ENCODE measurements at regions not wholly inside any gene's neighbourhood (a gene's known extent, or its start where the extent isn't known, plus 50 kb on each side); places are given as distances from the start of the nearest gene placed in this dataset.

GRCh38 chr13:50441130-50441529 is 402.4 kb downstream of the DLEU7 start:
- no peak overlapping the region for H3K4me3 ChIP-seq
- H3K27me3 ChIP-seq (replicated peaks; ENCODE audit: insufficient read depth), result no peaks in the 10 kb centered on the region
- DNase-seq (ENCODE audit: low spot score), result no peak
- H3K9me3 ChIP-seq, result no peaks in the 10 kb centered on the region
- no peaks in the 10 kb centered on the region for H3K36me3 ChIP-seq
- intact Hi-C loops (cut with DNase I), result no loop called here
- no peak overlapping the region for H3K27ac ChIP-seq
- 92% methylated on average over 1 of the region's 1 CpG for WGBS
- no peak for TF ChIP-seq POLR2A (IDR thresholded peaks at IDR 0.05)
- no peak for TF ChIP-seq POLR2AphosphoS5 (IDR thresholded peaks at IDR 0.05)
- TF ChIP-seq CTCF (IDR thresholded peaks at IDR 0.05), result no peak
- no peaks in the 10 kb centered on the region for H3K4me1 ChIP-seq (replicated peaks)

- no peak overlapping the region for H3K27ac ChIP-seq
- no peaks in the 10 kb centered on the region for H3K36me3 ChIP-seq
- H3K4me3 ChIP-seq, result no peak overlapping the region
- no peaks in the 10 kb centered on the region for H3K9me3 ChIP-seq
- H3K4me1 ChIP-seq (replicated peaks), result no peaks in the 10 kb centered on the region
- TF ChIP-seq POLR2AphosphoS5 (IDR thresholded peaks at IDR 0.05) (no peak), POLR2A (IDR thresholded peaks at IDR 0.05) (no peak), CTCF (IDR thresholded peaks at IDR 0.05) (no peak)
- WGBS, result 16% methylated on average over 5 of the region's 5 CpGs
- H3K27me3 ChIP-seq (replicated peaks; ENCODE audit: insufficient read depth), result no peaks in the 10 kb centered on the region
- DNase-seq (ENCODE audit: low spot score), result no peak
- intact Hi-C loops (cut with DNase I), result no loop called here
These were observed 398.8 kb downstream of the DLEU7 start for GRCh38 chr13:50444726-50445125.

GRCh38 chr13:50446611-50447010 is 396.9 kb downstream of the DLEU7 start:
- 96% methylated on average over 1 of the region's 1 CpG for WGBS
- Histone ChIP-seq H3K27me3 (replicated peaks; ENCODE audit: insufficient read depth) (no peaks in the 10 kb centered on the region), H3K4me1 (replicated peaks) (no peaks in the 10 kb centered on the region), H3K36me3 (no peaks in the 10 kb centered on the region), H3K9me3 (no peaks in the 10 kb centered on the region), H3K27ac (no peak overlapping the region), H3K4me3 (no peak overlapping the region)
- DNase-seq (ENCODE audit: low spot score), result no peak
- TF ChIP-seq POLR2A (IDR thresholded peaks at IDR 0.05) (no peak), CTCF (IDR thresholded peaks at IDR 0.05) (no peak), POLR2AphosphoS5 (IDR thresholded peaks at IDR 0.05) (no peak)
- intact Hi-C loops (cut with DNase I), result no loop called here

GRCh38 chr13:50448535-50448998 is 394.9 kb downstream of the DLEU7 start:
- 29% methylated on average over 1 of the region's 1 CpG for WGBS
- H3K4me1 ChIP-seq (replicated peaks), result no peaks in the 10 kb centered on the region
- intact Hi-C loops (cut with DNase I), result no loop called here
- no peak overlapping the region for H3K27ac ChIP-seq
- no peaks in the 10 kb centered on the region for H3K27me3 ChIP-seq (replicated peaks; ENCODE audit: insufficient read depth)
- H3K36me3 ChIP-seq, result no peaks in the 10 kb centered on the region
- TF ChIP-seq POLR2A (IDR thresholded peaks at IDR 0.05) (no peak), CTCF (IDR thresholded peaks at IDR 0.05) (no peak), POLR2AphosphoS5 (IDR thresholded peaks at IDR 0.05) (no peak)
- H3K9me3 ChIP-seq, result no peaks in the 10 kb centered on the region
- no peak overlapping the region for H3K4me3 ChIP-seq
- no peak for DNase-seq (ENCODE audit: low spot score)

- no peak overlapping the region for H3K27ac ChIP-seq
- no peaks in the 10 kb centered on the region for H3K4me1 ChIP-seq (replicated peaks)
- H3K27me3 ChIP-seq (replicated peaks; ENCODE audit: insufficient read depth), result no peaks in the 10 kb centered on the region
- DNase-seq (ENCODE audit: low spot score), result no peak
- no peaks in the 10 kb centered on the region for H3K36me3 ChIP-seq
- H3K4me3 ChIP-seq, result no peak overlapping the region
- intact Hi-C loops (cut with DNase I), result no loop called here
- 97% methylated on average over 2 of the region's 2 CpGs for WGBS
- no peak for TF ChIP-seq CTCF (IDR thresholded peaks at IDR 0.05)
- TF ChIP-seq POLR2A (IDR thresholded peaks at IDR 0.05), result no peak
- TF ChIP-seq POLR2AphosphoS5 (IDR thresholded peaks at IDR 0.05), result no peak
- H3K9me3 ChIP-seq, result no peaks in the 10 kb centered on the region
These were observed 394.0 kb downstream of the DLEU7 start for GRCh38 chr13:50449465-50449864.

All from prostate gland (tissue), 2 donors.